Heart left ventricle (tissue), 16 donors: ENCODE measurements at regions not wholly inside any gene's neighbourhood (a gene's known extent, or its start where the extent isn't known, plus 50 kb on each side); places are given as distances from the start of the nearest gene placed in this dataset.

Experiments used
- ATAC-seq, 4 donors: fragments of 200-7000 bp; cut with Tn5 transposase; one replicate each; pipeline ENCODE4 v1.9.1; 2020 to 2022; ENCODE audit warnings: moderate library complexity in 4 of 4, mild to moderate bottlenecking in 3 of 4, moderate number of reproducible peaks in 1 of 4
- DNase-seq, 5 donors: peaks; one replicate each; pipeline ENCODE4 v3.0.0-alpha.2; 2020
- H3K27ac ChIP-seq, 12 donors: fragments of 200-600 bp; sonication (generic) in 4 of 12; one replicate each; pipeline versions ENCODE4 v1.5.0 to v1.8.0; 2016 to 2022; ENCODE audit warnings: mild to moderate bottlenecking in 2 of 12
- H3K27me3 ChIP-seq, 9 donors: fragments of 200-600 bp; sonication (generic) in 2 of 9; one replicate each; pipeline versions ENCODE4 v1.5.1 to v1.8.0; 2016 to 2022; ENCODE audit warnings: mild to moderate bottlenecking in 3 of 9
- H3K36me3 ChIP-seq, 9 donors: fragments of 200-600 bp; sonication (generic) in 2 of 9; one replicate each; pipeline versions ENCODE4 v1.5.0 to v1.8.0; 2018 to 2022; ENCODE audit warnings: mild to moderate bottlenecking in 2 of 9
- H3K4me1 ChIP-seq, 12 donors: fragments of 200-600 bp; sonication (generic) in 4 of 12; one replicate each; pipeline versions ENCODE4 v1.5.0 to v1.8.0; 2016 to 2022; ENCODE audit warnings: mild to moderate bottlenecking in 3 of 12
- H3K4me3 ChIP-seq, 12 donors: fragments of 200-600 bp; sonication (generic) in 4 of 12; one replicate each; pipeline versions ENCODE4 v1.5.0 to v1.8.0; 2017 to 2022; ENCODE audit warnings: mild to moderate bottlenecking in 9 of 12, moderate library complexity in 4 of 12
- H3K9me3 ChIP-seq, 12 donors: fragments of 200-600 bp; sonication (generic) in 4 of 12; one replicate each; pipeline versions ENCODE4 v1.5.0 to v1.8.0; 2016 to 2022; ENCODE audit warnings: mild to moderate bottlenecking in 1 of 12
- CTCF ChIP-seq, 12 donors: fragments of 200-600 bp; sonication (generic) in 4 of 12; IDR thresholded peaks; one replicate each; pipeline versions ENCODE4 v1.5.0 to v1.8.0; 2018 to 2022; ENCODE audit warnings: antibody characterized with exemption in 12 of 12, mild to moderate bottlenecking in 5 of 12
- POLR2A ChIP-seq, 2 donors: fragments of 450-650 bp; IDR thresholded peaks; one replicate each; pipeline ENCODE4 v1.6.1; 2017; ENCODE audit warnings: antibody characterized with exemption in 2 of 2, mild to moderate bottlenecking in 2 of 2, moderate library complexity in 2 of 2
- WGBS, 4 donors: extraction: QIAGEN DNeasy Blood & Tissue Kit in 2 of 4; methylation state at CpG; one replicate each; pipeline versions ENCODE4 v1.1.5 to v1.1.7; 2013 to 2018; 5-methylcytosine and 5-hydroxymethylcytosine counted together
- intact Hi-C, 10 donors: fragments of 100-400 bp; cut with DNase I; formaldehyde crosslinking; loops; one replicate each; pipeline versions ENCODE4 v1.11.1 to v1.14.2; 2022
- donor health status: ischemic (EF 13 %, LVEDD 7.1; RV severe dilation, severe dysfunction).
- donor health status: healthy with polysubstance abuse.
- donor health status: DM: no; HTN: yes; CAD: no.
- donor health status: DM: no; HTN: no; CAD: no.
- donor health status: ischemic (EF 25% LVEDD 6.9; RV normal size, moderate dysfunction).
- donor health status: ischemic (EF 25% LVEDD 5.7; RV mildly dilated, moderate dysfunction).
- donor health status: healthy.
- donor health status: DM: yes; HTN: yes; CAD: no.
- donor health status: ischemic (EF 35%, LVEDD 5.7; RV mildly dilated, moderate dysfunction).
- donor health status: nonischemic (EF 11% LVEDD 7.7; RV severe dilation, severe dysfunction).
- donor health status: DM: yes; HTN: yes; CAD: no.
- donor health status: PGD.
- donor health status: ischemic (EF 29% LVEDD 5.4; RV normal size, mild dysfunction).
- donor health status: nonischemic (EF 23%, LVEDD 6.1; RV moderate dilation, normal function).

DNA sequence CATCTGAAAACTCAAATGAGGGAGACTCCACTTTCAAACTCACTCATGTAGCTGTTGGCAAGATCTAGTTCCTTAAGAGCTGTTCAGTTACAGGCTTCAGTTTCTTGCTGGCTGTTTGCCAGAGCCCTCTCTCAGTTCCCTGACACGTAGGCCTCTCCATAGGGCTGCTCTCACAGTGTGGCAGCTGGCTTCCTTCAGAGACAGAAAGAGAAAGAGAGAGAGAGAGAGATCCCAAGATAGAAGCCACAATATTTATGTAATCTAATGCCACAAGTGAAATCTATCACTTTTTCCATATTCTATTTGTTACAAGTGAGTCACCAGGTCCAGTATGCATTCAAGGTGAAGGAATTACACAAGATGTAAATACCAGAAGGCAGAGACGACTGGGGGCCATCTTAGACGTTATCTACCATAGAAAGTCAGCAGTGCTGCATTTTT is 168.8 kb downstream of the RCN1 start:
- no peaks in the 10 kb centered on the region for H3K4me1 ChIP-seq
- H3K4me3 ChIP-seq, result no peak overlapping the region
- H3K9me3 ChIP-seq, result no peaks in the 10 kb centered on the region
- TF ChIP-seq CTCF (IDR thresholded peaks at IDR 0.05), result no peak
- no peak for TF ChIP-seq POLR2A (IDR thresholded peaks at IDR 0.05)
- no peak for ATAC-seq
- intact Hi-C loops, result no loop called here
- H3K36me3 ChIP-seq, result no peaks in the 10 kb centered on the region
- H3K27ac ChIP-seq, result no peak overlapping the region
- no peak for DNase-seq
- 34 to 41% (median 38%) methylated on average over 3 of the region's 3 CpGs for WGBS, 4 donors
- peaks cover 0 to 5% (median 0%) of the 10 kb centered on the region in 9 donors for H3K27me3 ChIP-seq

GRCh38 chr11:32262367-32262766 is 171.5 kb downstream of the RCN1 start:
- Histone ChIP-seq H3K36me3 (no peaks in the 10 kb centered on the region), H3K4me1 (no peaks in the 10 kb centered on the region), H3K27ac (no peak overlapping the region), H3K9me3 (no peaks in the 10 kb centered on the region), H3K4me3 (no peak overlapping the region), H3K27me3 (peaks cover 0 to 5% (median 0%) of the 10 kb centered on the region in 9 donors)
- ATAC-seq (no peak), DNase-seq (no peak)
- WGBS, 4 donors, result 46 to 64% (median 57%) methylated on average over 1 of the region's 1 CpG
- TF ChIP-seq POLR2A (IDR thresholded peaks at IDR 0.05), result no peak
- no peak for TF ChIP-seq CTCF (IDR thresholded peaks at IDR 0.05)
- intact Hi-C loops, result no loop called here

- Histone ChIP-seq H3K27ac (no peak overlapping the region), H3K36me3 (no peaks in the 10 kb centered on the region), H3K27me3 (peaks cover 0 to 5% (median 0%) of the 10 kb centered on the region in 9 donors), H3K9me3 (no peaks in the 10 kb centered on the region), H3K4me1 (no peaks in the 10 kb centered on the region), H3K4me3 (no peak overlapping the region)
- WGBS, 4 donors, result 38 to 59% (median 42%) methylated on average over 1 of the region's 1 CpG
- ATAC-seq (no peak), DNase-seq (no peak)
- TF ChIP-seq POLR2A (IDR thresholded peaks at IDR 0.05), result no peak
- TF ChIP-seq CTCF (IDR thresholded peaks at IDR 0.05), result no peak
- intact Hi-C loops, result no loop called here
These were observed 169.4 kb downstream of the WT1 start for GRCh38 chr11:32265911-32266310.

DNA sequence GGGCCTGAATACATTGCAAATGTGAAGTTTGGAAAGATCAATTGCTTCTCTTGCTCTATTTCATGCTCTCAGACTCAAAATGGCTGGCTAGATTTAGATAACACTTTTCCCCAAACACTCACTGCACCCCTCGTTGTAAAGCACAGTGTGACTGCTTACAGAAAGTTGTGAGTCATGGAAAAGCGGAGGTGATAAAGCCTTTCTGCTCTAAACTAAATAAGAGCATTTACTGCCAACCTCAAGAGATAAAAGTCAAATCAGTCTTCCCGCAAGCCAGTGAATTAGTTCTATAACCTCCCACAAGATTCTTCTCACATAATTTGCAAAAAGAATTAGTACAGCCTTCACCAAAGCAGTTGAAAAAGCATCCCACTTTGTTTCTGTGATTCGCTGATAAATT is 168.7 kb downstream of the WT1 start:
- Histone ChIP-seq H3K4me3 (no peak overlapping the region), H3K36me3 (no peaks in the 10 kb centered on the region), H3K27ac (no peak overlapping the region), H3K9me3 (no peaks in the 10 kb centered on the region), H3K4me1 (no peaks in the 10 kb centered on the region), H3K27me3 (peaks cover 0 to 5% (median 0%) of the 10 kb centered on the region in 9 donors)
- 50 to 52% (median 50%) methylated on average over 4 of the region's 4 CpGs for WGBS, 4 donors
- intact Hi-C loops, result no loop called here
- ATAC-seq (no peak), DNase-seq (no peak)
- no peak for TF ChIP-seq POLR2A (IDR thresholded peaks at IDR 0.05)
- TF ChIP-seq CTCF (IDR thresholded peaks at IDR 0.05), result no peak
